ENCODE measurements at regions not wholly inside any gene's neighbourhood (a gene's known extent, or its start where the extent isn't known, plus 50 kb on each side); places are given as distances from the start of the nearest gene placed in this dataset.

- TF ChIP-seq CTCF (IDR thresholded peaks at IDR 0.05; ENCODE audit: low read depth, low read length): no peak
- no peak for DNase-seq (ENCODE audit: extremely low read depth, low read depth)
These were observed 68.7 kb upstream of the FLT1 start for GRCh38 chr13:28563609-28564008.

GRCh38 chr13:28560612-28561011 is 65.7 kb upstream of the FLT1 start:
- no peak for DNase-seq (ENCODE audit: extremely low read depth, low read depth)
- TF ChIP-seq CTCF (IDR thresholded peaks at IDR 0.05; ENCODE audit: low read depth, low read length): no peak

- no peak for TF ChIP-seq CTCF (IDR thresholded peaks at IDR 0.05; ENCODE audit: low read depth, low read length)
- no peak for DNase-seq (ENCODE audit: extremely low read depth, low read depth)
These were observed 64.8 kb upstream of the FLT1 start for GRCh38 chr13:28559636-28560259.

- no peak for DNase-seq (ENCODE audit: extremely low read depth, low read depth)
- TF ChIP-seq CTCF (IDR thresholded peaks at IDR 0.05; ENCODE audit: low read depth, low read length): no peak
These were observed 63.6 kb upstream of the FLT1 start for GRCh38 chr13:28558567-28558966.

DNA sequence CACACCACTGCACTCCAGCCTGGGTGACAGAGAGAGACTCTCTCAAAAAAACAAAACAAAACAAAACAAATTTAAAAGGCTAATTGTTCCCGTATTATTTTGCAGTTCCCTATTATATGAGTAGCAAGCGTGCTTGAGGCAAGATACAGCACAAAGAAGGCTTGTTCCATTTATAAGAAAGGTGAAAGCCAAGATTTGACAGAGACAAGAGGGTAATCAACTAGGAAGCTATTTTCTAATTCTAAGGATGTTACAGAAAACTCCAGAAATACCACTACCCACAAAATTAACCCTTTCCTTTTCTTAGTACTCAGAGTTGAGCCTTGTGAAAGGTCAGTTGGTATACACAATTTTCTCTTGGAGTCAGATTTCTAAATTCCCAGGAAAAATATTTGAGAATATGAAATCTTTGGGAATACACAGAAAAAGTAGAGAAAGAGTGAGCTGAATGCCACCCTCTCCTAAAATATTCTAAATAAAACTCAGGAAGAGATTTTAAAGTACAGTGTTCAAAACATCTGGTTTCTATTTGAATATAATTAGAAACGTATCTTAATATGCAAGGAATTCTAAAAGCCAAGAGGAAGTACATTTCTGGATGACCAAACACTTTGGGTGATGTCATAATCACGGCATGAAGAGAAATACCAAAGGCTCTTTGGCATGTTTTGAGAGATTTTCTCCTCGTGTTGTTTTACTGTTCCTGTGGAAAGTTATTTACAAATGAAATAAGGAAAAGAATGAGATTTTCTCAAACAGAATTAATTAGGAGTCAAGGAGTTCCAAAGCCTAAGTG is 63.0 kb upstream of the FLT1 start:
- TF ChIP-seq CTCF (IDR thresholded peaks at IDR 0.05; ENCODE audit: low read depth, low read length): no peak
- peak; percentile 83 for DNase-seq (ENCODE audit: extremely low read depth, low read depth)

DNA sequence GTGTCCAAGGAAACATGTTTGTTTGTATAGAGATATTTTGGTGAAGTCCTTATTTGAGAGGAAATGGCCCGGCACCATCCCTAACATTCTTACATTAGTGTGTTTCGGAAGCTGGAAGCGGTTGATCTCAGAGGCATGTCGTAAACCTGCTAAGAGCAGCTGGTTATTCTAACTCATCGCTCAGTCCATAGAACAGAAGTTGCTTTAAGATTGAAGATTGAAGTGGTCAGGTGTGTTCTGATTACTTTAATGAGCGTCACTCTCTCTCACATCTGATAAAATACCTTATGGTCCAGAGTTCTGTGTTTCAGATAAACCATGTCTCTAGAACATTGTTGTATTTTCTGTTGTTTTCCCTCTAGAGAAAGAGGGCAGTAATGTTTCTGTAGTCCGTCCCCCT is 60.2 kb upstream of the FLT1 start:
- DNase-seq (ENCODE audit: extremely low read depth, low read depth): no peak
- TF ChIP-seq CTCF (IDR thresholded peaks at IDR 0.05; ENCODE audit: low read depth, low read length): no peak

- TF ChIP-seq CTCF (IDR thresholded peaks at IDR 0.05; ENCODE audit: low read depth, low read length): no peak
These were observed 59.0 kb upstream of the FLT1 start for GRCh38 chr13:28553971-28554370.

More at GRCh38 chr13:28553971-28554370, 59.0 kb upstream of the FLT1 start:
- no peak for DNase-seq (ENCODE audit: extremely low read depth, low read depth)
